HepG2 (cell line): ENCODE measurements at regions not wholly inside any gene's neighbourhood (a gene's known extent, or its start where the extent isn't known, plus 50 kb on each side); places are given as distances from the start of the nearest gene placed in this dataset.

Experiments used
- BCL6 ChIP-seq: IDR thresholded peaks from 2 replicates; pipeline ENCODE4 v1.6.1; 2016; ENCODE audit warnings: missing genetic modification reagents, missing compliant biosample characterization
- FOXM1 ChIP-seq: sonication (generic); formaldehyde crosslinking; IDR thresholded peaks from 2 replicates; pipeline ENCODE4 v1.5.0; 2020; ENCODE audit warnings: missing genetic modification reagents
- HNRNPL ChIP-seq: fragments of 200-400 bp; formaldehyde crosslinking; IDR thresholded peaks from 2 replicates; pipeline ENCODE4 v1.6.1; 2017; ENCODE audit warnings: mild to moderate bottlenecking, low read depth, low read length
- KAT7 ChIP-seq: IDR thresholded peaks from 2 replicates; pipeline ENCODE4 v1.6.1; 2018; ENCODE audit warnings: borderline replicate concordance, missing compliant biosample characterization
- MED13 ChIP-seq: sonication (generic); formaldehyde crosslinking; IDR thresholded peaks from 2 replicates; pipeline ENCODE4 v1.5.0; 2020; ENCODE audit warnings: missing genetic modification reagents
- TF ChIP-seq, protein P1 (sequence below): sonication (generic); formaldehyde crosslinking; IDR thresholded peaks from 2 replicates; pipeline ENCODE4 v1.5.0; 2020; ENCODE audit warnings: mild to moderate bottlenecking, missing genetic modification reagents, moderate library complexity
- TF ChIP-seq, protein P2 (sequence below): sonication (generic); formaldehyde crosslinking; IDR thresholded peaks from 2 replicates; pipeline ENCODE4 v1.9.0; 2021; ENCODE audit warnings: missing genetic modification reagents, borderline replicate concordance
- TF ChIP-seq, protein P3 (sequence below): sonication (generic); formaldehyde crosslinking; IDR thresholded peaks from 2 replicates; pipeline ENCODE4 v1.4.0; 2020; ENCODE audit warnings: mild to moderate bottlenecking, missing genetic modification reagents, borderline replicate concordance

DNA sequence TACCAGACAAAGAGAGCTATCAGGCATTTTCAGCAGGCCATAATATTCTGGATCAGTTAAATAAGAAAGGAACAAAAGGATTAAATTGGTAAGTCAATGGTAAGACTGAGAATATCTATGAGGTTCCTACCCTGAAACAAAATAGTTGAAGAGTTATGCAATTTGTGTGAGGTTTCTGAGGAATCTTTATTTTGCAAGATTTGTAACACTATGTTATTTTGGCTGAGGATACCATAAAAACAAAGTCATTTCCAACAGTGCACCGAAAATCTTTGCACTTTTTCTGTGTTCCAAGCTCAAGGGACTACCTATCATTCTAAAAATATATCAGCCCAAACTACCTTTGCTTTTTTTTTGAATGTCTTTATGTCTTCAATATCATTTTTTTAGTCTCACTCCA lies 383.3 kb upstream of the CITED2 start:
- TF ChIP-seq, protein P1, sequence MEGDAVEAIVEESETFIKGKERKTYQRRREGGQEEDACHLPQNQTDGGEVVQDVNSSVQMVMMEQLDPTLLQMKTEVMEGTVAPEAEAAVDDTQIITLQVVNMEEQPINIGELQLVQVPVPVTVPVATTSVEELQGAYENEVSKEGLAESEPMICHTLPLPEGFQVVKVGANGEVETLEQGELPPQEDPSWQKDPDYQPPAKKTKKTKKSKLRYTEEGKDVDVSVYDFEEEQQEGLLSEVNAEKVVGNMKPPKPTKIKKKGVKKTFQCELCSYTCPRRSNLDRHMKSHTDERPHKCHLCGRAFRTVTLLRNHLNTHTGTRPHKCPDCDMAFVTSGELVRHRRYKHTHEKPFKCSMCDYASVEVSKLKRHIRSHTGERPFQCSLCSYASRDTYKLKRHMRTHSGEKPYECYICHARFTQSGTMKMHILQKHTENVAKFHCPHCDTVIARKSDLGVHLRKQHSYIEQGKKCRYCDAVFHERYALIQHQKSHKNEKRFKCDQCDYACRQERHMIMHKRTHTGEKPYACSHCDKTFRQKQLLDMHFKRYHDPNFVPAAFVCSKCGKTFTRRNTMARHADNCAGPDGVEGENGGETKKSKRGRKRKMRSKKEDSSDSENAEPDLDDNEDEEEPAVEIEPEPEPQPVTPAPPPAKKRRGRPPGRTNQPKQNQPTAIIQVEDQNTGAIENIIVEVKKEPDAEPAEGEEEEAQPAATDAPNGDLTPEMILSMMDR, result no peak
- TF ChIP-seq, protein P2, sequence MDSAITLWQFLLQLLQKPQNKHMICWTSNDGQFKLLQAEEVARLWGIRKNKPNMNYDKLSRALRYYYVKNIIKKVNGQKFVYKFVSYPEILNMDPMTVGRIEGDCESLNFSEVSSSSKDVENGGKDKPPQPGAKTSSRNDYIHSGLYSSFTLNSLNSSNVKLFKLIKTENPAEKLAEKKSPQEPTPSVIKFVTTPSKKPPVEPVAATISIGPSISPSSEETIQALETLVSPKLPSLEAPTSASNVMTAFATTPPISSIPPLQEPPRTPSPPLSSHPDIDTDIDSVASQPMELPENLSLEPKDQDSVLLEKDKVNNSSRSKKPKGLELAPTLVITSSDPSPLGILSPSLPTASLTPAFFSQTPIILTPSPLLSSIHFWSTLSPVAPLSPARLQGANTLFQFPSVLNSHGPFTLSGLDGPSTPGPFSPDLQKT, result no peak
- TF ChIP-seq BCL6 (CRISPR knock-in tag) (no peak), KAT7 (CRISPR knock-in tag) (no peak), MED13 (CRISPR knock-in tag) (no peak), FOXM1 (CRISPR knock-in tag) (no peak), HNRNPL (no peak)
- TF ChIP-seq, protein P3, sequence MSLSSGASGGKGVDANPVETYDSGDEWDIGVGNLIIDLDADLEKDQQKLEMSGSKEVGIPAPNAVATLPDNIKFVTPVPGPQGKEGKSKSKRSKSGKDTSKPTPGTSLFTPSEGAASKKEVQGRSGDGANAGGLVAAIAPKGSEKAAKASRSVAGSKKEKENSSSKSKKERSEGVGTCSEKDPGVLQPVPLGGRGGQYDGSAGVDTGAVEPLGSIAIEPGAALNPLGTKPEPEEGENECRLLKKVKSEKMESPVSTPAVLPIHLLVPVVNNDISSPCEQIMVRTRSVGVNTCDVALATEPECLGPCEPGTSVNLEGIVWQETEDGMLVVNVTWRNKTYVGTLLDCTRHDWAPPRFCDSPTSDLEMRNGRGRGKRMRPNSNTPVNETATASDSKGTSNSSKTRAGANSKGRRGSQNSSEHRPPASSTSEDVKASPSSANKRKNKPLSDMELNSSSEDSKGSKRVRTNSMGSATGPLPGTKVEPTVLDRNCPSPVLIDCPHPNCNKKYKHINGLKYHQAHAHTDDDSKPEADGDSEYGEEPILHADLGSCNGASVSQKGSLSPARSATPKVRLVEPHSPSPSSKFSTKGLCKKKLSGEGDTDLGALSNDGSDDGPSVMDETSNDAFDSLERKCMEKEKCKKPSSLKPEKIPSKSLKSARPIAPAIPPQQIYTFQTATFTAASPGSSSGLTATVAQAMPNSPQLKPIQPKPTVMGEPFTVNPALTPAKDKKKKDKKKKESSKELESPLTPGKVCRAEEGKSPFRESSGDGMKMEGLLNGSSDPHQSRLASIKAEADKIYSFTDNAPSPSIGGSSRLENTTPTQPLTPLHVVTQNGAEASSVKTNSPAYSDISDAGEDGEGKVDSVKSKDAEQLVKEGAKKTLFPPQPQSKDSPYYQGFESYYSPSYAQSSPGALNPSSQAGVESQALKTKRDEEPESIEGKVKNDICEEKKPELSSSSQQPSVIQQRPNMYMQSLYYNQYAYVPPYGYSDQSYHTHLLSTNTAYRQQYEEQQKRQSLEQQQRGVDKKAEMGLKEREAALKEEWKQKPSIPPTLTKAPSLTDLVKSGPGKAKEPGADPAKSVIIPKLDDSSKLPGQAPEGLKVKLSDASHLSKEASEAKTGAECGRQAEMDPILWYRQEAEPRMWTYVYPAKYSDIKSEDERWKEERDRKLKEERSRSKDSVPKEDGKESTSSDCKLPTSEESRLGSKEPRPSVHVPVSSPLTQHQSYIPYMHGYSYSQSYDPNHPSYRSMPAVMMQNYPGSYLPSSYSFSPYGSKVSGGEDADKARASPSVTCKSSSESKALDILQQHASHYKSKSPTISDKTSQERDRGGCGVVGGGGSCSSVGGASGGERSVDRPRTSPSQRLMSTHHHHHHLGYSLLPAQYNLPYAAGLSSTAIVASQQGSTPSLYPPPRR, result no peak
